Posterior cingulate gyrus (tissue), 11 donors: ENCODE measurements at regions not wholly inside any gene's neighbourhood (a gene's known extent, or its start where the extent isn't known, plus 50 kb on each side); places are given as distances from the start of the nearest gene placed in this dataset.
A peak's percentile ranks its signal among the peaks of the same experiment; 100 is the strongest.
"Not testable (repeated sequence)": the region's sequence is repeated elsewhere in the genome, so short reads cannot be mapped to it uniquely, and the experiment has no call there.

Experiments used
- DNase-seq, 10 donors: peaks; one replicate each; pipeline versions ENCODE4 v3.0.0 to v3.0.0-alpha.2; 2020 to 2021; ENCODE audit warnings: mixed read lengths in 3 of 10
- intact Hi-C: fragments of 100-400 bp; cut with DNase I; formaldehyde crosslinking; loops from one replicate; pipeline ENCODE4 v1.15.1; 2023

- no peak for DNase-seq
- intact Hi-C loops = no loop called here
Observed at GRCh38 chr22:35178446-35178845, 78.8 kb upstream of the HMGXB4 start.

DNA sequence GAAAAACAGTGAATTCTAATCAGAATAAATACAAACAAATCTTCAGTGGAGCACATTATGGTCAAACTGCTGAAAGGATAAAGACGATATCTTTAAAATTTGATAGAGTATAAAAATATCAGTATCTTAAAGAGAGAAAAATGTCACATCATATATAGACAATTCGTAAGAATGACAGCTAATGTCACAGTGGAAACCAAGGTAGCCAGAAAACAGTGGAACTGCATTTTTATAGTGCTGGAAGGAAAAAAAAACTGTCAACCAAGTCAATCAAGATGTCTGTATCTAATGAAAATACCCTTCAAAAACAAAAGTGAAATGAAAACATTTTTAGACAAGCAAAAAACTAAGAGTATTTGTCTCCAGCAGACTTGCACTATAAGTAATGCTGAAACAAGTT, 73.4 kb upstream of the HMGXB4 start:
- no peak for DNase-seq
- intact Hi-C loops = no loop called here

DNA sequence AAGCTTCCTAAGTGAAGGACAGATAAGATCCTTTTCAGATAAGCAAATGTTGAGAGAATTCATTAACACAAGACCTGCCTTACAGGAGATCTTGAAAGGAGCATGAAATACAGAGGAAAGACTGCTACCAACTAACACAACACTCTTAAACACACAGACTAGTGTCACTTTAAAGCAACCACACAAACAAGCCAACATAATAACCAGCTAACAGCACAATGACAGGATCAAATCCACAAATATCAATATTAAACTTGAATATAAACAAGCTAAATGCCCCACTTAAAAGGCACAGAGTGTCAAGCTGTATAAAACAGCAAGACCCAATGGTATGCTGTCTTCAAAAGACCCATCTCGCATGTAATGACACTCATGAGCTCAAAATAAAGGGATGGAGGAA, 70.8 kb upstream of the HMGXB4 start:
- no peak for DNase-seq
- intact Hi-C loops = no loop called here

DNA sequence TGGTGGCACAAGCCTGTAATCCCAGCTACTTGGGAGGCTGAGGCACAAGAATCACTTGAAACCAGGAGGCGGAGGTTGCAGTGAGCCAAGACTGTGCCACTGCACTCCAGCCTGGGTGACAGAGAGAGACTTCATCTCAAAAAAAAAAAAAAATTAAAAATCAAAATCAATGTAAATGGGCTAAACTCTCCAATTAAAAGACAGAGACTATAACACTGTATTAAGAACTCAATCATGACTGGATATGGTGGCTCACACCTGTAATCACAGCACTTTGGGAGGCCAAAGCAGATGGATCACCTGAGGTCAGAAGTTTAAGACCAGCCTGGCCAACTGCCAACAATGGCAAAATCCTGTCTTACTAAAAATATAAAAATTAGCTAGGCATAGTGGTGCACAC, 68.4 kb upstream of the HMGXB4 start:
- intact Hi-C loops, DNase-seq: not testable (repeated sequence)

DNA sequence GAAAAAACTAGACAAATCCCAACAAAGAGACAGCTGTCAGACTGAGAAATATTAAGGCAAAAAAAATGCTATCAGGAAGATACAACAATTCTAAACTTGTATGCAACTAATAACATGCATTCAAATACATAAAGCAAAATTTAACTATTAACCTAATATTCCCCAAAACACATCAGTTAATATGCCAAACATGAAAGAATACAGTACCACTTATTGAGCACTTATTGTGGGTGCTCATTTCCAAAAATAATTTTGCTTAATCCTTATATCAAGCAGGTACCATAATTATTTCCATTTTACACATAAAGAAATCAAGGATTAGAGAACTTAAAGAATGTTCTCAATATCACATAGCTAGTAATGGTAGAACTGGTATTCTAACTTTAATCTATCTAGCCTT, 67.7 kb upstream of the HMGXB4 start:
- intact Hi-C loops = no loop called here
- no peak for DNase-seq

- DNase-seq = peak in 1 of 10 donors; percentile 20
- intact Hi-C loops = no loop called here
Observed at GRCh38 chr22:35191412-35191811, 65.9 kb upstream of the HMGXB4 start.

DNA sequence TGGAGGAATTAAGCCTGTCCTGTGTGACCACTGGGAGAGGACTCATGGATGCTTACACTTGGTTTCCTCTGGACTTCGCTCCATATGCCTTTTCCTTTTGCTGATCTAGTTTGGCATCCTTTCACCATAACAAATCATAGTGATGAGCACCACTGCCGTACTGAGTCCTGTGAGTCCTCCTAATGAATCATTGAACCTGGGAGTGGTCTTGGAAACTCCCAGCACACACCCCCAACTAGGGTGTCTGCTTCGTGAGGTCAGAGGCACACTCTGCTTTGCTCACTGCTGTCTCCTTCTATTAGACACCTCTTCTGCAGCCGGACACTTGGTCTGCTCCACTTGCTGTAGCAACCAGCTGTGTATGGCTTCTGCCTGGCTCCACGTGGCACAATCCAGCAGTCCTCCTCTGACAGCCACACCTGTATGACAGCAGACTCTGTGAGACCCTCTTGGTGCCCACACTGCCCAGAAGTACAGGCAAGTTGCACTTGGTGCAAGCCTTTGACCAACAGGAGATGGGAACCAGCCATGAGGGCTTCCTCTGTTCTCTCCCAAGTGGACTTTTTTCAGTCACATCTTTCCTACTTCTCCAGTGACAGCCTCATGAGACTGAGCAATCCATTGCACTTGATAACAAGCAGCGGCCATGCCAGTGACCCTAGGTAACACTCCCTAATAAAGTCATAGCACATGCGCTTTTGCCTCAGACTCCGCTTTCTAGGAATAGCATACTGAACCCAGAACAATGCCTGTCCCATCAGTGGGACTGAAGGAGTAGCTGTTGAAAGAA, 65.0 kb upstream of the HMGXB4 start:
- DNase-seq = no peak
- intact Hi-C loops = no loop called here

DNA sequence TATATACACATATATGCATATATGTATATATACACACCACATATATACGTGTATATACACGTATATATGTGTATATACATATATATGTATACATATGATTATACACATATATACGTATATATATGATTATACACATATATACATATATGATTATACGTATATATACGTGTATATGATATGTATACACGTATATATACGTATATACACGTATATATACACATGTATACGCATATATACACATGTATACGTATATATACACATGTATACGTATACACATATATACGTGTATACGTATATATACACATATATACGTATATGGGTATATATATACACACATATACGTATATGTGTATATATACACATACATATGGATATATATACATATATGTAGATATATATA, 62.1 kb upstream of the HMGXB4 start:
- DNase-seq = no peak
- intact Hi-C loops = no loop called here

DNA sequence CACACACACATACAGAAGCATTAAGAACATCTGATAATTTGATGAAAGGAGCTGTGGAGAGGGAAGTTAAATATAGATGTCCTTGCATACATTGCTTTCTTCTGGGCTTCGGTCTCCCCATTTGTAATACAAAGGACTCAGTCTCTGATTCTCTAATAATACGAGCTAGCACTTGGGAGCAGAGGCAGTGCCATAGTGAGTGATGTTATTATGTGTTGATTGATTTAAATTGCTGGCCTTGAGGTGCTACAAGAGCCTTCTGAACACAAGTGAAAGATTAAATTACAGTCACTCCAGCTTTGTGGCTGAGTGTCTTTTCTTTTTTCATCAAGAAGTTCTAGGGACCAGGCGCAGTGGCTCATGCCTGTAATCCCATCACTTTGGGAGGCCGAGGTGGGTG, 61.5 kb upstream of the HMGXB4 start:
- intact Hi-C loops = no loop called here
- no peak for DNase-seq

- intact Hi-C loops = no loop called here
- no peak for DNase-seq
Observed at GRCh38 chr22:35197071-35197470, 60.2 kb upstream of the HMGXB4 start.

GRCh38 chr22:35197886-35198285, 59.4 kb upstream of the HMGXB4 start:
- intact Hi-C loops = no loop called here
- DNase-seq = no peak

DNA sequence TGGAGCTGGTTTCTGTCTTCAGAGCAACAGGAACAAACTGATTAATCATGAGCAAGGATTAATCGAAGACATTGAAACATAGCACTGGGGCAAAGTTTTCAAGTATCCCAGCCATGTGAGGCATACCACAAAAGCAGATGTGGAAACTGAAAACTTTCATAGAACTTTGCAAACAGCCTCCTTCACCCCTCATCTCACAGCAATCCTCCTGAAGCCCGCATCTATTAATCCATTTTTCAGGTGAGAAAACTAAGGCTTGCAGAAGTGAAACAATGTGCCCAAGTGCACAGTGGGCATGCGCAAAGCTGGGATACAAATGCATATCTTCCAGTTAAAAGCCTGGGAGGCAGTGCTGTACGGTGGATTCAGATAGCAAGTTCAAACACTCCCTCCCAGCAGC, 58.6 kb upstream of the HMGXB4 start:
- intact Hi-C loops = no loop called here
- no peak for DNase-seq

GRCh38 chr22:35202376-35202775, 54.9 kb upstream of the HMGXB4 start:
- intact Hi-C loops = no loop called here
- DNase-seq = no peak

DNA sequence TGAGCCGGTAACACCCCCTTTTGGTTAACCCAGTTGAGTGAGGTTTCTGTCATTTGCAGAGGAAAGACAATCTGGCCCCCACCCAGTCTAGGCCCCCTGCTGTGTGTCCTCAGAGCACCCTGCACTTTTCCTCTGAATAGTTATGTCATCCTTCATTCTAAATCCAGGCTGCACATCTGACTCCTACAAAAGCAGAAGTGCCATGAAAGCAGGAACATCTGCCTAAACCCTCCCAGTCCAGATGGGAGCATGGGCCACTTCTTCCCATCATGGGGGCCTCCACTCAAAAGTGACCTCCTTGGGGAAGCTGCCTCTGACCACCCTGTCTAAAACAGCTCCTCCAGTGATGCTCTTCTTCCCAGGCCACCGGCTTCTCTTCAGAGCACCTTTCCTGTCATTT, 53.7 kb upstream of the HMGXB4 start:
- DNase-seq = no peak
- intact Hi-C loops = no loop called here

DNA sequence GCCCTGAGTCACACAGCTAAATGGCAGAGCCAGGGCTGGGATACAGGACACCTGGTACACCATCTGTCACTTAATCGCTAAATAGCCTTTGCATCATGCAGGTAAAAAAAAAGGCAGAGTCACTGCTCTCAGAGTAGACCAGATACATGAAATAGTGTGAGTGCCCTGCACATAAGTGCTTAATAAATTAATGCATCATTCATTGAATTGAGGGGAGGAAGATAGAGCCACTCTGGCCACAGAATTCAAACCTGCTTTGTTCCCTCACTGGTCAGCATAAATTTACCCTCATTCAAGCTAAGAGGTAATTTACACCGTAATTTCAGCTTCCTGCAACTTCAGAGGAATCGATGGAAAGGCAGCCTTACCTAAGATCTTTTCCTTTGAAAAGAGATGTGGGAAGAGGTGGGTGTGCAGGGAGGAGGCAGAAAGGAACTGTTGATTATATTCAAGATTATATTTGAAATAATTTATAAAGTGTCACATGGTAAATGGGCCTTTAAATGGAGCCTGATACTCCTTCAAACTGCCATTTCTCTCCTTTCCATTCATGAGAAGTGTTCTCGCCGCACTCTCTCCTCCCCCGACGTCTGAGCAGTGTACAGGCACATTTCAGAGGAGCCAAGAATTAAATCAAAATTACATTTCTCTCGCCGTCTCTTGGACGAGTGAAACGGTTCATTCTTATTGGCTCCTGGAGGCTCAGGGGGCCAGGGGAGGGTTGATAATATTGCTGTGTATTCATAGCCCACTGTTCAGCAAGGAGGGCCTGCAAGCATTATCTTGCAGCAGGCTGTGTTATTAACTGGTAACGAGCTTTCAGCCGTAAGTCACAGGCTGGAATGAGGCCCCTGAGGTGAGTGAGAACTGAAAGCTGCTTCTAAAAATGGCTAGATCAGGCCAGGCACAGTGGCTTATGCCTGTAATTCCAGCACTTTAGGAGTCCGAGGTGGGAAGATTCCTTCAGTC, 52.2 kb upstream of the HMGXB4 start:
- DNase-seq = no peak
- intact Hi-C loops = no loop called here

GRCh38 chr22:35205961-35206360, 51.3 kb upstream of the HMGXB4 start:
- no peak for DNase-seq

DNA sequence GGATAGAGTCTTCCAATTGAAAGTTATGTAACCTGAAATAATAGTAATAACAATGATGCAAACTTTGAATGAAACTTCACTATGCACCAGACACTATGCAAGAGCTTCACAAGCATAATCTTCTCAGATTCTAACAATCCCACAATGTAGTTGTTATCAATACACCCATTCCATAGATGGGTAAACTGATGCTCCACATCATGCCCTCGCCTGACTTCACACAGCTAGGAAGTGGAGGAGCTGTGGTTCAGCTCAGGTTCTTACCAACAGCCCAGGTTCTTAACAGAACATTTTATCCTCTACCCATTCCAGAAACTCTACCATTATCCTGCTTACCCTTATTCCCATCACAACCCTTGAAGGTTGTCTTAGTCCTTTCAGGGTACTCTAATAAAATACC, 50.4 kb upstream of the HMGXB4 start:
- DNase-seq = no peak
- intact Hi-C loops = no loop called here

More at GRCh38 chr22:35205961-35206360, 51.3 kb upstream of the HMGXB4 start:
- intact Hi-C loops = no loop called here
